HG02970 (cell line): ENCODE measurements at regions not wholly inside any gene's neighbourhood (a gene's known extent, or its start where the extent isn't known, plus 50 kb on each side); places are given as distances from the start of the nearest gene placed in this dataset.

ENCODE experiments used
- ATAC-seq: cut with Tn5 transposase; IDR thresholded peaks from one replicate; pipeline ENCODE4 v1.9.1; 2021; ENCODE audit warnings: mild to moderate bottlenecking, moderate library complexity, moderate number of reproducible peaks; ENCODE audit not compliant: unreplicated experiment, low FRiP score

- no peak for ATAC-seq
These were observed 191.1 kb downstream of the MAP2K6 start for GRCh38 chr17:69605571-69605970.

GRCh38 chr17:69606142-69606800 is 191.8 kb downstream of the MAP2K6 start:
- ATAC-seq: no peak

GRCh38 chr17:69607162-69607834 is 192.8 kb downstream of the MAP2K6 start:
- ATAC-seq: peak; percentile 85

- no peak for ATAC-seq
These were observed 193.6 kb downstream of the MAP2K6 start for GRCh38 chr17:69608141-69608540.

DNA sequence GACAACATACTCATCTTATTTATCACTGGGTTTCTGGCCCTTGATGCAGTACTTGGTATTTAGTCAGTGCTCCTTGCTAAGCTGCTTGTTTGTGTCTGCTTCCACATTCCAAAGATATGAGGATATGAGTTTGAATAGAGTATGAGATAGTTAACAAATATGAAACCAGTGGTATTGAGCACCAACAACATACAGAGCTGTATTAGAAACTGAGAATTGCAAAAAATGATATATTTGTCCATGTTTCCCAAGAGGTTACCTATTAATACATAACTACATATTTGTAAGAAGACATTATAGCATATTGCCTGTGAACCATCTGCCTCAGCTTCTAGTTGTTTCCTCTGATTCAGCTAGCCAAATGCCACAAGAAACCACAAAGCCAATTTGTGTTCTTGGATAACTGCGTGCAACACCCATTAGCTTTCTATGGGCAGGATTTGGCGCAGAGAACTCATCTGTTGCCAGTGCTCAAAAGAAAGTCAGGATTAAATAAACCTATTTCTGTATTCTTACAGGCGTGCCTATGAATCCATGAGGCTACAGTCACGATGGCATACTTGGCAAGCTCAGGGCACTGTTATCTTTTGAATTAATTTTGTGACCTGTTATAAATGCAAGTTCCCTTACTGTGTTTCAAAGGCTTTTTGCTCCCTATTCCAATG is 194.4 kb downstream of the MAP2K6 start:
- ATAC-seq: no peak

DNA sequence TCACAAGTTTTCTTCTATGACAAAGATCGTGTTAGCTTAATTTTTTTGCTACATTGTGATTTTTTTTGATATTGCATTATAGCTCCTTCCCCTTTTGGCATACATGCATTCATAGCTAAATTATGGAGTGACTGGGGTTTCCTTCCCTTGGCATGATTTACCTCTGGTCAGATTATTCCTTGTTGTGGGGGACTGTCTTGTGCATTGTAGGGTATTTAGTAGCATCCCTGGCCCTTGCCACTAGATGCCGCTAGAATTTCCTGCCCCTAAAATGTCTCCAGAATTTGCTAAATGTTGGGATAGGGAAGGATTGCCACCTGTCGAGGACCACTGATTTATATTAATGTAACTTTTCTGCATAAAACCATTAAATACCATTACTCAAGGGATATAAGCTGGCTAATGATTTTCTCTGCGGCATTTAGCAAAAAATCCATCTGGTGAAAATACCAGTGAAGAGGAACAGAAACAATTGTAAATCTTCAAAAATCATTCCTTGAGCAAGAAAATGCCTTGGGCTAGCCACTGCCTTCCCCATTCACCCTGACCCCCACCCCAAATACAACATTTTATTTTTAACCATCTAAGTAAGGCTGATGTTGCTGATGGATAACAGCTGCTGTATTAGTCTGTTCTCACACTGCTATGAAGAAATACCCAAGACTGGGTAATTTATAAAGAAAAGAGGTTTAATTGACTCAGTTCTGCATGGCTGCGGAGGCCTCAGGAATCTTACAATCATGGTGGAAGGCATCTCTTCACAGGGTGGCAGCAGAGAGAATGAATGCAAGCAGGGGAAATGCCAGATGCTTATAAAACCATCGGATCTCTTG is 195.2 kb downstream of the MAP2K6 start:
- no peak for ATAC-seq

GRCh38 chr17:69620363-69620762 is 205.9 kb downstream of the MAP2K6 start:
- ATAC-seq: no peak

DNA sequence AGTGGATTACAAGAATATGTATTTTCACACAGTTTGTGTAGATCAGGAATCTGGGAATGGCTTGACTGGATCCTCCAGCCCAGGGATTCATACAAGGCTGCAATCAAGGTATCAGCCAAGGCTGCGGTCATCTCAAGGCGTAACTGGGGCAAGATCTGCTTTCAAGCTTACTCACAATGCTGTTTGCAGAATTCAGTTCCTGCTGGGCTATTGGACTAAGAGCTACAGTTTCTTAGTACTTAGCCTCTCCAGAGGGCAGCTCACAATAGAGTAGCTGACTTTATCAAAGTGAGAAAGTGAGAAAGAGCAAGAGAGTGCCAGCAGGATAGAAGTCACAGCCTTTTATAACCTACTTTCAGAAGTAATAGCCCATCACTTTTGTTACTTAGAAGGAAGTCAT is 211.0 kb downstream of the MAP2K6 start:
- no peak for ATAC-seq

GRCh38 chr17:69630056-69630635 is 215.6 kb downstream of the MAP2K6 start:
- ATAC-seq: no peak

- ATAC-seq: no peak
These were observed 220.3 kb downstream of the MAP2K6 start for GRCh38 chr17:69634844-69635243.

DNA sequence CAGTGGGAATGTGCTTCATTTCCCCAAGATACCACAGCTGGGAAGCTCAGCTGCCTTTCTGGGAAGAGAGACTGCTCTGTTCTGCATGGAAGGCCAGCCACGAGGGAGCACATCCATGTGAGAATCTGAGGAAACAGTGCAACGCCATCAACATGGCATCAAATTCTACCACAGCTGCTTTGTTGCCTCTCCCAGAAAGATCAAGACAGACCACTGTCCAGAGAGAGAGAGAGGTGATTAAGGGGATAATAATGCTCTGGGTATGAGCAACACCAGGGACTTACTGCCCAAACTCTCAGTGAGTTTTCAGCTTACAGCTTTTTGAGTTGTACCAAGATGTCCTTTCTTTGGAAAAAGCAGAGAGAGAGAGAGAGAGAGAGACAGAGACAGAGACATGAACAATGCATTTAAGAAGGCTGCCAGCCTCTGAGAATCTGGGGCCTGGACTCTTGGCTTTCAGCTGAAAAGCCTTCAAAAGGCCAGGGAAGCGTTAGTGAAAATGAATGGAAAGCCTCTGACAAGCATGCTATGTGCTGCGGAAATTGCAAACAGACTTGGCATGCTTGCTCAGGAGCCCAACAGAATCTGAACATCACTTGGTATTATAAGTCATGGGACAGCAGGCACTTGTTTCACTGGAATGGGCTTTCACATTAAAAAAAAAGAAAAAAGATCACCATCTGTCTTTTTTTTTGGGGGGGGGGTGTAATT is 223.1 kb downstream of the MAP2K6 start:
- no peak for ATAC-seq

DNA sequence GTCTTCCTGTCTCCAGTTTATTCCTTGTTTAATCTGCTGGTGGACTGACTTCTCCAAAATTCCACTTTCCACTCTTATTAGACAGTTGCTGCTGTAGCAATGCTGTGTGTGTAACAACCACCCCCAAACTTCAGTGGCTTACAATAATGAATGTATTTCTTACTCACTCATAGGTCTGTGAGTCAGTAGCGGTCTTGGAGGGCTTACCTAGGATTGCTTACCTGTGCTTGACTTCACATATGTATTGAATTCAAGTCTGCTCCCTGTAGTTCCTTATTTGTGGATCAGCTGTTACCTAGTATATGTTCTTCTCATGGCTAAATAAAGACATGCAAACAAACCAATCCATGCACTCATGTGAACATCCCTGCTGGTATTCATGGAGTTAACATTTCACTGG is 224.6 kb downstream of the MAP2K6 start:
- ATAC-seq: no peak

GRCh38 chr17:69640073-69640472 is 225.6 kb downstream of the MAP2K6 start:
- no peak for ATAC-seq

GRCh38 chr17:69643686-69644085 is 229.2 kb downstream of the MAP2K6 start:
- no peak for ATAC-seq

DNA sequence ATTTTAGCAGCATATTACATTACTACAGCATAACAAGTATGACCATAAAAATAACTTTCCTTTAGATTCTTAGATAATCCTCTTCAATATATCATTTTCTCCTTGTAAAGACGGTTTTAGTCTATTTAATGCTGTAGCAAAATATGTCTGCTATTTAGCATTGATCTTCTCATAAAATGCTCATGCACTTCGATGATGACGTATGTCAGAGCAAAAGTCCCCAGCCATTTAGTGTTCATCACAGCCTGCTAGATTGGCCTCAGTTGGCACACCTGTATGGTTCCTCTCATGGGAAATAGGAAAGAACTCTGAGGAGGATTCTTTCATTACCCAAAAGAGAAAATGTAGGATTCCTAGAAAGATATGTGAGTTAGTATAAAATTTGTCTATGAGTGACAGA is 232.2 kb downstream of the MAP2K6 start:
- no peak for ATAC-seq

GRCh38 chr17:69650881-69651280 is 236.4 kb downstream of the MAP2K6 start:
- no peak for ATAC-seq

- ATAC-seq: no peak
These were observed 237.4 kb downstream of the MAP2K6 start for GRCh38 chr17:69651921-69652320.

- ATAC-seq: no peak
These were observed 240.7 kb downstream of the MAP2K6 start for GRCh38 chr17:69654981-69655855.

DNA sequence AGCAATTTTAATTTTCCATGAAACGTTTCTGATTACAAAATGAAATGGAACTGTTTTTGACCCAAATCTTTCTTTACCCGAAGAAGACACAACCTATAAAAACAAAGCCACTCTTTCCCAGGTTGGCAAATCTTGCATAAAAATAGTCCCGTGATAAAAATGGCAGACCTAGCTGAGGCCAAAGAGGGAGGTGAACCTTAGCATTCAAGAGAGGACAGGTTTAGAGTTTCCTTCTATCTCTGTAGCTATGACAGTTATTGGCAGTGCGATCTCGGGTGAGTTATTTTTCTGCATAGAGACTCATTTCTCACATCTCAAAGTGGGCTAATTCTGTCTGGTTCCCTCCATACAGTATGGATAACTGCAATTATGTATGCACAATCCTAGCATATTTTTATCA is 241.4 kb downstream of the MAP2K6 start:
- no peak for ATAC-seq
